HL-60 (cell line): ENCODE measurements at regions not wholly inside any gene's neighbourhood (a gene's known extent, or its start where the extent isn't known, plus 50 kb on each side); places are given as distances from the start of the nearest gene placed in this dataset.

ENCODE experiments used
- REST ChIP-seq: IDR thresholded peaks from 2 replicates; pipeline ENCODE4 v1.6.1; 2012; ENCODE audit warnings: low read depth; ENCODE audit not compliant: insufficient replicate concordance
- TF ChIP-seq, protein P1 (sequence below): IDR thresholded peaks from one replicate; pipeline ENCODE4 v1.5.1; 2011; ENCODE audit warnings: low read length, control low read depth, inconsistent platforms; ENCODE audit not compliant: insufficient read depth

GRCh38 chr6:24057030-24057429 is 69.0 kb upstream of the NRSN1 start:
- TF ChIP-seq, protein P1, sequence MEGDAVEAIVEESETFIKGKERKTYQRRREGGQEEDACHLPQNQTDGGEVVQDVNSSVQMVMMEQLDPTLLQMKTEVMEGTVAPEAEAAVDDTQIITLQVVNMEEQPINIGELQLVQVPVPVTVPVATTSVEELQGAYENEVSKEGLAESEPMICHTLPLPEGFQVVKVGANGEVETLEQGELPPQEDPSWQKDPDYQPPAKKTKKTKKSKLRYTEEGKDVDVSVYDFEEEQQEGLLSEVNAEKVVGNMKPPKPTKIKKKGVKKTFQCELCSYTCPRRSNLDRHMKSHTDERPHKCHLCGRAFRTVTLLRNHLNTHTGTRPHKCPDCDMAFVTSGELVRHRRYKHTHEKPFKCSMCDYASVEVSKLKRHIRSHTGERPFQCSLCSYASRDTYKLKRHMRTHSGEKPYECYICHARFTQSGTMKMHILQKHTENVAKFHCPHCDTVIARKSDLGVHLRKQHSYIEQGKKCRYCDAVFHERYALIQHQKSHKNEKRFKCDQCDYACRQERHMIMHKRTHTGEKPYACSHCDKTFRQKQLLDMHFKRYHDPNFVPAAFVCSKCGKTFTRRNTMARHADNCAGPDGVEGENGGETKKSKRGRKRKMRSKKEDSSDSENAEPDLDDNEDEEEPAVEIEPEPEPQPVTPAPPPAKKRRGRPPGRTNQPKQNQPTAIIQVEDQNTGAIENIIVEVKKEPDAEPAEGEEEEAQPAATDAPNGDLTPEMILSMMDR: no peak
- no peak for TF ChIP-seq REST
